K562 (cell line): ENCODE measurements at regions not wholly inside any gene's neighbourhood (a gene's known extent, or its start where the extent isn't known, plus 50 kb on each side); places are given as distances from the start of the nearest gene placed in this dataset.

Experiments used
- ATAC-seq: fragments of 200-7000 bp; cut with Tn5 transposase; 3 replicates; pipeline ENCODE4 v1.9.1; 2020; ENCODE audit warnings: moderate library complexity
- BruUV-seq: library from RNA; stranded (reverse); fragments of 400-500 nt; replicated peaks from 2 replicates; lab custom pipeline; 2021; lab: Mats Ljungman, UMichigan
- CTCF ChIA-PET: fragments of 300-600 bp; formaldehyde crosslinking; extraction: SDS; loops from one replicate; lab custom pipeline; 2021; ENCODE audit warnings: low intra/inter-chr PET ratio; lab: Yijun Ruan, JAX
- POLR2A ChIA-PET: fragments of 300-600, 350-650 bp; sonication (Branson Sonifier 250); formaldehyde crosslinking; extraction: SDS; loops from one replicate; lab custom pipeline; 2021; ENCODE audit warnings: antibody characterized with exemption, inconsistent platforms; lab: Yijun Ruan, JAX
- DNase-seq, 4 experiments: peaks; one replicate each; pipeline versions ENCODE4 v3.0.0 to v3.0.0-alpha.2; 2011 to 2018; ENCODE audit warnings: low spot score in 3 of 4, mixed read lengths in 3 of 4; ENCODE audit errors: extremely low read depth in 1 of 4
- FAIRE-seq: peaks from 2 replicates; lab custom pipeline; 2011; peaks lifted over from hg19 to GRCh38; lab: Jason Lieb, UNC
- H2AFZ ChIP-seq: 2 replicates; pipeline ENCODE4 v1.6.0; 2011; ENCODE audit warnings: low read depth, low read length, control low read depth, inconsistent platforms
- H3K27ac ChIP-seq: fragments of 200-600 bp; 3 replicates; pipeline ENCODE4 v1.8.0; 2011; ENCODE audit warnings: low read depth, mild to moderate bottlenecking, control low read depth, inconsistent platforms, low read length, moderate library complexity, mixed read lengths; ENCODE audit errors: extremely low read depth
- H3K27me3 ChIP-seq, 2 experiments: fragments of 300-600 bp in 1 of 2; 2 replicates in 1 of 2; 3 replicates in 1 of 2; pipeline versions ENCODE4 v1.6.0 to v1.8.0; 2011; ENCODE audit warnings: inconsistent platforms in 2 of 2, low read length in 2 of 2, mild to moderate bottlenecking in 1 of 2, mixed read lengths in 1 of 2, moderate library complexity in 1 of 2; ENCODE audit not compliant: control insufficient read depth in 2 of 2, insufficient read depth in 2 of 2
- H3K36me3 ChIP-seq: fragments of 300-600 bp; 3 replicates; pipeline ENCODE4 v1.8.0; 2011; ENCODE audit warnings: mild to moderate bottlenecking, low read length, inconsistent platforms; ENCODE audit not compliant: control insufficient read depth, insufficient read depth
- H3K4me1 ChIP-seq, 2 experiments: fragments of 200-600 bp in 1 of 2; replicated peaks in 1 of 2; 2 replicates in 1 of 2; 3 replicates in 1 of 2; pipeline versions ENCODE4 v1.5.1 to v1.8.0; 2011; ENCODE audit warnings: inconsistent platforms in 2 of 2, low read length in 2 of 2, mild to moderate bottlenecking in 1 of 2, mixed read lengths in 1 of 2, moderate library complexity in 1 of 2; ENCODE audit not compliant: control insufficient read depth in 2 of 2, insufficient read depth in 2 of 2
- H3K4me2 ChIP-seq: 2 replicates; pipeline ENCODE4 v1.6.1; 2011; ENCODE audit warnings: low read length, control low read depth, inconsistent platforms, mixed read lengths; ENCODE audit not compliant: insufficient read depth
- H3K4me3 ChIP-seq: fragments of 200-600 bp; sonication (generic), shearing (Covaris generic); 2 replicates; pipeline ENCODE4 v1.5.1; 2016; ENCODE audit warnings: control low read depth, inconsistent platforms
- H3K79me2 ChIP-seq: fragments of 200-600 bp; 3 replicates; pipeline ENCODE4 v1.8.0; 2011; ENCODE audit warnings: low read length, inconsistent platforms; ENCODE audit not compliant: control insufficient read depth, insufficient read depth
- H3K9ac ChIP-seq, 2 experiments: 2 replicates each; pipeline versions ENCODE4 v1.6.0 to v1.6.1; 2011; ENCODE audit warnings: low read depth in 2 of 2, low read length in 2 of 2, control low read depth in 1 of 2, inconsistent platforms in 1 of 2, mild to moderate bottlenecking in 1 of 2, mixed read lengths in 1 of 2; ENCODE audit not compliant: insufficient read depth in 1 of 2
- H3K9me1 ChIP-seq: one replicate; pipeline ENCODE4 v1.6.0; 2011; ENCODE audit warnings: inconsistent platforms, mild to moderate bottlenecking, low read length, moderate library complexity; ENCODE audit not compliant: control insufficient read depth, insufficient read depth
- H3K9me3 ChIP-seq: replicated peaks from 2 replicates; pipeline ENCODE4 v1.5.1; 2011; ENCODE audit warnings: low read depth, low read length, inconsistent platforms; ENCODE audit not compliant: control insufficient read depth, insufficient read depth
- H4K20me1 ChIP-seq: replicated peaks from 2 replicates; pipeline ENCODE4 v1.6.1; 2011; ENCODE audit warnings: low read length, inconsistent platforms, mixed read lengths; ENCODE audit not compliant: control insufficient read depth, insufficient read depth
- ARID1B ChIP-seq: fragments of 450-650 bp; IDR thresholded peaks from 2 replicates; pipeline ENCODE4 v1.6.1; 2016; ENCODE audit warnings: antibody characterized with exemption, mild to moderate bottlenecking, inconsistent platforms
- GABPB2 ChIP-seq: fragments of 250-450 bp; sonication (Bioruptor Pico); conservative IDR thresholded peaks from 2 replicates; pipeline ENCODE4 v1.5.1; 2021; ENCODE audit warnings: mild to moderate bottlenecking
- IFI16 ChIP-seq: fragments of 250-450 bp; sonication (Bioruptor Pico); IDR thresholded peaks from 2 replicates; pipeline ENCODE4 v2.1.2; 2022; ENCODE audit warnings: mild to moderate bottlenecking, inconsistent platforms
- LARP7 ChIP-seq: fragments of 450-650 bp; IDR thresholded peaks from 2 replicates; pipeline ENCODE4 v1.6.1; 2016
- MIER1 ChIP-seq: fragments of 450-650 bp; IDR thresholded peaks from 2 replicates; pipeline ENCODE4 v1.6.1; 2016; ENCODE audit warnings: antibody characterized with exemption, mild to moderate bottlenecking, low read depth
- PREB ChIP-seq: sonication (generic); formaldehyde crosslinking; IDR thresholded peaks from 2 replicates; pipeline ENCODE4 v1.8.1; 2023; ENCODE audit warnings: mild to moderate bottlenecking, missing genetic modification reagents
- SIN3A ChIP-seq, 2 experiments: fragments of 150-350 bp in 1 of 2; IDR thresholded peaks; 2 replicates each; pipeline ENCODE4 v1.6.1; 2011 to 2016; ENCODE audit warnings: borderline replicate concordance in 2 of 2, low read depth in 2 of 2, low read length in 2 of 2, mild to moderate bottlenecking in 2 of 2, moderate library complexity in 2 of 2; ENCODE audit not compliant: control insufficient read depth in 1 of 2
- YY1 ChIP-seq, 3 experiments: IDR thresholded peaks; 2 replicates each; pipeline ENCODE4 v1.6.1; 2011; ENCODE audit warnings: low read length in 2 of 3, mild to moderate bottlenecking in 2 of 3, moderate library complexity in 2 of 3, borderline replicate concordance in 1 of 3, control low read depth in 1 of 3, low read depth in 1 of 3; ENCODE audit not compliant: insufficient read depth in 3 of 3, insufficient replicate concordance in 2 of 3, control insufficient read depth in 1 of 3, insufficient read length in 1 of 3; ENCODE audit errors: extremely low read depth in 1 of 3
- ZBED1 ChIP-seq: IDR thresholded peaks from 2 replicates; pipeline ENCODE4 v1.6.1; 2014
- ZC3H4 ChIP-seq: sonication (generic); formaldehyde crosslinking; IDR thresholded peaks from 2 replicates; pipeline ENCODE4 v1.9.0; 2021; ENCODE audit warnings: missing genetic modification reagents, borderline replicate concordance
- ZNF274 ChIP-seq: IDR thresholded peaks from 2 replicates; pipeline ENCODE4 v1.6.1; 2011; ENCODE audit warnings: low read depth, mild to moderate bottlenecking, low read length, moderate library complexity, borderline replicate concordance
- WGBS: fragments of 100-300 bp; shearing (Covaris generic); methylation state at CpG from one replicate; pipeline ENCODE4 v1.1.6; 2016; ENCODE audit warnings: low coverage, mixed read lengths; ENCODE audit not compliant: insufficient coverage; ENCODE audit errors: missing lambda C conversion rate; 5-methylcytosine and 5-hydroxymethylcytosine counted together
- in situ Hi-C: fragments of 300-500 bp; cut with MboI; formaldehyde crosslinking; loops from 4 replicates; pipeline ENCODE4 v1.15.0; 2018; ENCODE audit warnings: inconsistent platforms, mixed read lengths
- intact Hi-C: fragments of 100-400 bp; cut with micrococcal nuclease; formaldehyde crosslinking; loops from 2 replicates; pipeline ENCODE4 v1.14.2; 2022
- TF ChIP-seq, protein P1 (sequence below): fragments of 450-650 bp; conservative IDR thresholded peaks from 2 replicates; pipeline ENCODE4 v1.6.1; 2016; ENCODE audit warnings: missing genetic modification characterization, low read depth, mild to moderate bottlenecking, control low read depth, missing compliant biosample characterization
- TF ChIP-seq, protein P2 (sequence below): fragments of 450-650 bp; formaldehyde crosslinking; IDR thresholded peaks from 2 replicates; pipeline ENCODE4 v1.4.0; 2022; ENCODE audit warnings: missing genetic modification characterization

DNA sequence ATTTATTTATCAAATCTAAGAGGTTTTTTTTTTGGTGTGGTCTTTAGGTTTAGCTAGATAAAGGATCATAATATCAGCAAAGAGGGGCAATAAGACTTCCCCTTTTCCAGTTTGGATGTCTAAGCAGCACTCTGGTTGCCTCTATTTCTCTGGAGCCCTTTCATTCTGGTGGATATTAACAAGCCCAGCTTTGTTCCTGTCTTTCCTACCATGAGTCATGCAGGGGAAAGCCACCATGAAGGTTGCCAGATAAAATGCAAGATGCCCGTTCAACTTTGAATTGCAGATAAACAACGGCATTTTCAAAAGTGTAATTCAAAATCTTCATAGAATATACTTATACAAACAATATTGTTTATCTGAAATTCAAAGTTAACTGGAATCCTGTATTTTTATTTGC lies 143.6 kb downstream of the ADAMTS15 start (continued):
- TF ChIP-seq SIN3A (IDR thresholded peaks at IDR 0.05; ENCODE audit: borderline replicate concordance in 2 of 2, control insufficient read depth in 1 of 2, low read depth in 2 of 2, low read length in 2 of 2) (no peak), MIER1 (no peak), YY1 (IDR thresholded peaks at IDR 0.05; ENCODE audit: borderline replicate concordance in 1 of 3, control insufficient read depth in 1 of 3, extremely low read depth in 1 of 3, insufficient read depth in 3 of 3, insufficient read length in 1 of 3, insufficient replicate concordance in 2 of 3, low read depth in 1 of 3, low read length in 2 of 3) (no peak), ARID1B (no peak), GABPB2 (CRISPR knock-in tag) (no peak)
- TF ChIP-seq, protein P1, sequence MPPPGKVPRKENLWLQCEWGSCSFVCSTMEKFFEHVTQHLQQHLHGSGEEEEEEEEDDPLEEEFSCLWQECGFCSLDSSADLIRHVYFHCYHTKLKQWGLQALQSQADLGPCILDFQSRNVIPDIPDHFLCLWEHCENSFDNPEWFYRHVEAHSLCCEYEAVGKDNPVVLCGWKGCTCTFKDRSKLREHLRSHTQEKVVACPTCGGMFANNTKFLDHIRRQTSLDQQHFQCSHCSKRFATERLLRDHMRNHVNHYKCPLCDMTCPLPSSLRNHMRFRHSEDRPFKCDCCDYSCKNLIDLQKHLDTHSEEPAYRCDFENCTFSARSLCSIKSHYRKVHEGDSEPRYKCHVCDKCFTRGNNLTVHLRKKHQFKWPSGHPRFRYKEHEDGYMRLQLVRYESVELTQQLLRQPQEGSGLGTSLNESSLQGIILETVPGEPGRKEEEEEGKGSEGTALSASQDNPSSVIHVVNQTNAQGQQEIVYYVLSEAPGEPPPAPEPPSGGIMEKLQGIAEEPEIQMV (tag): no peak

DNA sequence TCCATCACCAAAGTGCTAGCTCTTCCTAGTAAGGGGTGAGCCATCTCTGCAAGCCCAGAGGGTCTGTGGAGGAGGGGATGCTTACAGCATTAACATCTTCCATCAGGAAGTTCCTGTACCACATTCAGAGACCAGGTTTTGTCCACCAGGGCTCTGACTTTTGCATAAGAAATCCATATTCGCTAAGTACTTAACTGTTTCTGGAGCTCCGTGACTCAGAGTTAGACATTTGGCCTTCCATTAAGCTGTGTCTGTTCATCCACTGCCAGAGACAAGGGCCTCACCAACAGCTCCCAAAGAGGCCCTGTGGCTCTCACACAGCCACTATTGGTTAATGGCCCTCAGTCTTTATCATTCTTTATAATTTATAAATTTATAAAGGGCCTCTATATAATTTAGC lies 144.6 kb downstream of the ADAMTS15 start:
- no peaks in the 10 kb centered on the region for H3K4me1 ChIP-seq
- H3K27me3 ChIP-seq: no peaks in the 10 kb centered on the region
- TF ChIP-seq IFI16 (no peak), PREB (CRISPR knock-in tag) (no peak), ZNF274 (no peak), ZBED1 (no peak), LARP7 (no peak), ZC3H4 (CRISPR knock-in tag) (no peak)
- TF ChIP-seq, protein P2, sequence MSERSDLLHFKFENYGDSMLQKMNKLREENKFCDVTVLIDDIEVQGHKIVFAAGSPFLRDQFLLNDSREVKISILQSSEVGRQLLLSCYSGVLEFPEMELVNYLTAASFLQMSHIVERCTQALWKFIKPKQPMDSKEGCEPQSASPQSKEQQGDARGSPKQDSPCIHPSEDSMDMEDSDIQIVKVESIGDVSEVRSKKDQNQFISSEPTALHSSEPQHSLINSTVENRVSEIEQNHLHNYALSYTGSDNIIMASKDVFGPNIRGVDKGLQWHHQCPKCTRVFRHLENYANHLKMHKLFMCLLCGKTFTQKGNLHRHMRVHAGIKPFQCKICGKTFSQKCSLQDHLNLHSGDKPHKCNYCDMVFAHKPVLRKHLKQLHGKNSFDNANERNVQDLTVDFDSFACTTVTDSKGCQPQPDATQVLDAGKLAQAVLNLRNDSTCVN (CRISPR knock-in tag): no peak
- TF ChIP-seq, all 486 proteins: peak for 0
- FAIRE-seq: no peak
- H3K4me3 ChIP-seq: no peak overlapping the region
- no peak overlapping the region for H3K9ac ChIP-seq
- H2AFZ ChIP-seq: no peak overlapping the region
- ATAC-seq: no peak
- DNase-seq: no peak
- H3K79me2 ChIP-seq: no peaks in the 10 kb centered on the region
- intact Hi-C loops (no loop called here), in situ Hi-C loops (no loop called here)
- ChIA-PET CTCF (interaction anchor here (0.6 kb wide), 1 partner anchor 38 kb away, joined by 3 read pairs; no protein-coding TSS in a partner anchor), POLR2A (no interaction called here)
- no peaks in the 10 kb centered on the region for H3K9me3 ChIP-seq
- 0% methylated on average over 2 of the region's 2 CpGs for WGBS
- H3K36me3 ChIP-seq: no peaks in the 10 kb centered on the region
- no peaks in the 10 kb centered on the region for H3K9me1 ChIP-seq
- no TSS peak for BruUV-seq
- H4K20me1 ChIP-seq: no peaks in the 10 kb centered on the region
- H3K27ac ChIP-seq: no peak overlapping the region
- no peak overlapping the region for H3K4me2 ChIP-seq
